Bronchial epithelial cell (primary cell): ENCODE measurements at regions not wholly inside any gene's neighbourhood (a gene's known extent, or its start where the extent isn't known, plus 50 kb on each side); places are given as distances from the start of the nearest gene placed in this dataset.
"Not testable (repeated sequence)": the region's sequence is repeated elsewhere in the genome, so short reads cannot be mapped to it uniquely, and the experiment has no call there.

ENCODE experiments used
- DNase-seq: peaks from one replicate; pipeline ENCODE4 v3.0.0-alpha.2; 2010; ENCODE audit warnings: low read depth
- FAIRE-seq: peaks from 2 replicates; lab custom pipeline; 2011; peaks lifted over from hg19 to GRCh38; lab: Jason Lieb, UNC
- H3K27me3 ChIP-seq: 2 replicates; pipeline ENCODE4 v1.5.1; 2011; ENCODE audit warnings: low read length; ENCODE audit not compliant: control insufficient read depth, insufficient read depth
- H3K36me3 ChIP-seq: 2 replicates; pipeline ENCODE4 v1.5.1; 2011; ENCODE audit warnings: low read length; ENCODE audit not compliant: control insufficient read depth, insufficient read depth
- H3K4me3 ChIP-seq: 2 replicates; pipeline ENCODE4 v1.5.1; 2011; ENCODE audit warnings: mild to moderate bottlenecking, low read depth, low read length, control low read depth
- TF ChIP-seq, protein P1 (sequence below): IDR thresholded peaks from 2 replicates; pipeline ENCODE4 v1.5.1; 2011; ENCODE audit warnings: mild to moderate bottlenecking, moderate library complexity, low read length, control low read depth, inconsistent platforms; ENCODE audit not compliant: insufficient read depth, severe bottlenecking

DNA sequence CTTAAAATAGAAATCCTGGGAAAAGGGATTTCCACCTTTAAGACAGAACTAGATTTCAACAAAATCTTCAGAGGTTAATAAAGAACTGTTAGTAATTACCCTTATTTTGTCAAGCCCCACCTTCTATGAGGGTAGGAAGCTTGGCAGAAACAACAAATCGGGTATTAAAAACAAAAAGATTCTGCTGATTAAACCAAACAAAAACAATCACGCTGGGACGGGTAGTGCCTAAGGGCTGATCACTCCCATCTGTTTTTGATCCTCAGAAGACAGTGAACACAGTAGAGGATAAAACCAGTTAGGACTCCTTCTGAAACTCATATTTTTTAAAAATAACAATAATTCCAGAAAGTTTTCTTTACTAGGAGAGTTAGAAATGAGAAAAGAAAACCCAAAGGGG is 441.3 kb upstream of the API5 start:
- no peaks in the 10 kb centered on the region for H3K27me3 ChIP-seq
- no peak for FAIRE-seq
- H3K36me3 ChIP-seq = no peaks in the 10 kb centered on the region

DNA sequence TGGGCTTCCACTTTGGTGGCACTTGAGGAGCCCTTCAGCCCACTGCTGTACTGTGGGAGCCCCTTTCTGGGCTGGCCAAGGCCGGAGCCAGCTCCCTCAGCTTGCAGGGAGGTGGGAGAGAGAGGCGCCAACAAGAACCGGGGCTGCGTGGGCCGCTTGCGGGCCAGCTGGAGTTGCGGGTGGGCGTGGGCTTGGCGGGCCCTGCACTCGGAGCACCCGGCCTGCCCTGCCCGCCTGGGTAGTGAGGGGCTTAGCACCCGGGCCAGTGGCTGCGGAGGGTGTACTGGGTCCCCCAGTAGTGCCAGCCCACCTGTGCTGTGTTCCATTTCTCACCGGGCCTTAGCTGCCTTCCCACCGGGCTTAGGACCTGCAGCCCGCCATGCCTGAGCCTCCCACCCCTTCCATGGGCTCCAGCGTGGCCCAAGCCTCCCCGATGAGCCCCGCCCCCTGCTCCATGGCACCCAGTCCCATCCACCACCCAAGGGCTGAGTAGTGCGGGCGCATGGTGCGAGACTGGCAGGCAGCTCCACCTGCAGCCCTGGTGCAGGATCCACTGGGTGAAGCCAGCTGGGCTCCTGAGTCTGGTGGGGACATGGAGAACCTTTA is 437.9 kb upstream of the API5 start:
- H3K27me3 ChIP-seq, DNase-seq, H3K36me3 ChIP-seq, FAIRE-seq, H3K4me3 ChIP-seq: not testable (repeated sequence)

More for the DNA sequence above, 441.3 kb upstream of the API5 start:
- DNase-seq = no peak
- TF ChIP-seq, protein P1, sequence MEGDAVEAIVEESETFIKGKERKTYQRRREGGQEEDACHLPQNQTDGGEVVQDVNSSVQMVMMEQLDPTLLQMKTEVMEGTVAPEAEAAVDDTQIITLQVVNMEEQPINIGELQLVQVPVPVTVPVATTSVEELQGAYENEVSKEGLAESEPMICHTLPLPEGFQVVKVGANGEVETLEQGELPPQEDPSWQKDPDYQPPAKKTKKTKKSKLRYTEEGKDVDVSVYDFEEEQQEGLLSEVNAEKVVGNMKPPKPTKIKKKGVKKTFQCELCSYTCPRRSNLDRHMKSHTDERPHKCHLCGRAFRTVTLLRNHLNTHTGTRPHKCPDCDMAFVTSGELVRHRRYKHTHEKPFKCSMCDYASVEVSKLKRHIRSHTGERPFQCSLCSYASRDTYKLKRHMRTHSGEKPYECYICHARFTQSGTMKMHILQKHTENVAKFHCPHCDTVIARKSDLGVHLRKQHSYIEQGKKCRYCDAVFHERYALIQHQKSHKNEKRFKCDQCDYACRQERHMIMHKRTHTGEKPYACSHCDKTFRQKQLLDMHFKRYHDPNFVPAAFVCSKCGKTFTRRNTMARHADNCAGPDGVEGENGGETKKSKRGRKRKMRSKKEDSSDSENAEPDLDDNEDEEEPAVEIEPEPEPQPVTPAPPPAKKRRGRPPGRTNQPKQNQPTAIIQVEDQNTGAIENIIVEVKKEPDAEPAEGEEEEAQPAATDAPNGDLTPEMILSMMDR = no peak
- H3K4me3 ChIP-seq = no peak overlapping the region

DNA sequence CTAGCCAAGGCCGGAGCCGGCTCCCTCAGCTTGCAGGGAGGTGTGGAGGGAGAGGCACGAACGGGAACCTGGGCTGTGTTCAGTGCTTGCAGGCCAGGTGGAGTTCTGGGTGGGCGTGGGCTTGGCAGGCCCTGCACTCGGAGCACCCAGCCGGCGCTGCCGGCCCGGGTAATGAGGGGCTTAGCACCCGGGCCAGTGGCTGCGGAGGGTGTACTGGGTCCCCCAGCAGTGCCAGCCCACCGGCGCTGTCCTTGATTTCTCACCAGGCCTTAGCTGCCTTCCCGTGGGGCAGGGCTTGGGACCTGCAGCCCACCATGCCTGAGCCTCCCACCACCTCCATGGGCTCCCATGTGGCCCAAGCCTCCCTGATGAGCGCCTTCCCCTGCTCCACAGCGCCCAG is 430.5 kb upstream of the API5 start:
- H3K36me3 ChIP-seq, H3K27me3 ChIP-seq, DNase-seq, H3K4me3 ChIP-seq, FAIRE-seq: not testable (repeated sequence)

DNA sequence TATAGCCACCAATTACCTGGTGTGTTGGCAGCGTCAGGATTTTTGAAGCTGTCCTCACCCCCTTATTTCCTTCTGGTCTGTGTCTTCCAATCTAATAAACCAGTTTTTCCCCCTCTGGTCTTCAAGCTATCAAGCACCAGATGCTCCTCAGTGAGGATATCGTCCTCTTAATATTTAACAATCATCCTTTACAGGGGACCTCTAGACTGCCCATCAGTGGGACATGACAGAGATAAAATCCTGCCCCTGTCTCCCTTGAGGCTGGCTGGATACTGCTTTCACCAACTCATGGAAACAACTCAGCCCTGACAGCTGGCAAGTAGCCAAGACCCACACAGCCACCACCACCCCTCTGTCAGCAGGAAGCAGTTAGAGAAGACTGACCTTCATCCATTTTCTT is 421.0 kb upstream of the API5 start:
- FAIRE-seq = no peak
- H3K27me3 ChIP-seq = no peaks in the 10 kb centered on the region
- no peak overlapping the region for H3K4me3 ChIP-seq
- TF ChIP-seq, protein P1 = no peak
- no peaks in the 10 kb centered on the region for H3K36me3 ChIP-seq
- DNase-seq = no peak

DNA sequence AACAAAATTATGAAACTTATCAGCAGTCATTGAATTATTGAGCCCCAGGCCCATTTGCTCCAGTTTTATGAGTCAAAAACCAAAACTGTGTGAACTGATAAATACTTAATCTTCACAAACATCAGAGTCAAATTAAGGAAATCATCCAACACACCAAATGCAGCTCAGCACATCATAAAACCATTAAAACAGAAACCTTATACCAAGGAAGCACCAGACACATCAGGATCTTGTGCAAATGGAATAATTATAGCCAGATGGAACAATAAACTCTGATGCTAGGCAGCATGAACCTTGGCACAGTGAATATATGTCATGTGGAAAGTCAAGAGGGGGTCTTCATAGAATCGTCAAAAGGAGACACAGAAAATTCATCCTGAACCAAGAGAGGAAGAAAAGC is 410.7 kb upstream of the API5 start:
- FAIRE-seq (no peak), DNase-seq (no peak)
- Histone ChIP-seq H3K36me3 (no peaks in the 10 kb centered on the region), H3K4me3 (no peak overlapping the region), H3K27me3 (no peaks in the 10 kb centered on the region)
- TF ChIP-seq, protein P1 = no peak

DNA sequence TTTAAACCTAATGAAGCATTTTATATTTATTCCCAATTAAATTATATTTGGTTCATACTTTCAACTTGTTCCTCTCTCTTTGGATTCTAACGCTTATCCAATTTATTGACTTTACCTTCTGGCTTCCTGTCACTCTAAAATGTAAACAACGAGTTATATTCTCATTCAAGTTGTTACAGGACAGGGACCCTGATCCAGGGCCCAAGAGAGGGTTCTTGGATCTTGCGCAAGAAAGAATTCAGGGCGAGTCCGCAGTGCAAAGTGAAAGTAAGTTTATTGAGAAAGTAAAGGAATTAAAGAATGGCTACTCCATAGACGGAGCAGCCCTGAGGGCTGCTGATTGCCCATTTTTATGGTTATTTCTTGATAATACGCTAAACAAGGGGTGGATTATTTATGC is 405.6 kb upstream of the API5 start:
- no peak overlapping the region for H3K4me3 ChIP-seq
- no peaks in the 10 kb centered on the region for H3K27me3 ChIP-seq
- FAIRE-seq = no peak
- no peak for DNase-seq
- TF ChIP-seq, protein P1 = no peak
- no peaks in the 10 kb centered on the region for H3K36me3 ChIP-seq

DNA sequence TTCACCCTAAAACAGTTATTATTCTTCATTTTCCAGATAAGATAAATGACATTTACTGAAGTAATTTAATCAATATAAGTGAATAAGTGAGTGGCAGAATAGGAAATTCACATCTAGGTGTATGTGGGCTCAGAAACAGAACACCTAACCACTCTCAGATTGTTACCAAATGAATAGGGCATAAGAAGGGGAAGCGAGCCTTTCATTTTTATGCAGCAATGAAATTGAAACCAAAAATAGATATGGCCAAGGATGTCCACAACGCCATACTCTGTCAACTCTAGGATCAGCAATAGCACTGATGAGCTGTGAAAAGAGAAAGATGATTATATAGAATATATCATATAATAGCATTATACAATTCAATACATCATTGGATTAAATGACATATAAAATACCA is 398.1 kb upstream of the API5 start:
- TF ChIP-seq, protein P1 = no peak
- H3K4me3 ChIP-seq = no peak overlapping the region
- DNase-seq (no peak), FAIRE-seq (no peak)
- H3K27me3 ChIP-seq = no peaks in the 10 kb centered on the region
- H3K36me3 ChIP-seq = no peaks in the 10 kb centered on the region
